ENCODE measurements at regions not wholly inside any gene's neighbourhood (a gene's known extent, or its start where the extent isn't known, plus 50 kb on each side); places are given as distances from the start of the nearest gene placed in this dataset.

GRCh38 chr2:67571785-67572718, 174.9 kb downstream of the ETAA1 start:
- no peak overlapping the region for H3K4me3 ChIP-seq (ENCODE audit: low read depth, poor library complexity, severe bottlenecking)
- TF ChIP-seq CTCF (IDR thresholded peaks at IDR 0.05) (no peak), POLR2A (IDR thresholded peaks at IDR 0.05) (no peak)
- DNase-seq (ENCODE audit: low spot score in 2 of 2) = no peak
- intact Hi-C loops (cut with DNase I; ENCODE audit: low total_unique reads) = no loop called here

GRCh38 chr2:67572721-67573435, 175.7 kb downstream of the ETAA1 start:
- intact Hi-C loops (cut with DNase I; ENCODE audit: low total_unique reads) = no loop called here
- 31 to 53% methylated on average over 3 of the region's 3 CpGs for WGBS, 2 donors
- no peak for DNase-seq (ENCODE audit: low spot score in 2 of 2)

GRCh38 chr2:67574230-67574629, 177.1 kb downstream of the ETAA1 start:
- intact Hi-C loops (cut with DNase I; ENCODE audit: low total_unique reads) = no loop called here
- TF ChIP-seq CTCF (IDR thresholded peaks at IDR 0.05) (no peak), POLR2A (IDR thresholded peaks at IDR 0.05) (no peak)
- 58 to 77% methylated on average over 2 of the region's 2 CpGs for WGBS, 2 donors
- DNase-seq (ENCODE audit: low spot score in 2 of 2) = no peak
- no peak overlapping the region for H3K4me3 ChIP-seq (ENCODE audit: low read depth, poor library complexity, severe bottlenecking)

More at GRCh38 chr2:67572721-67573435, 175.7 kb downstream of the ETAA1 start:
- TF ChIP-seq CTCF (IDR thresholded peaks at IDR 0.05) (no peak), POLR2A (IDR thresholded peaks at IDR 0.05) (no peak)
- no peak overlapping the region for H3K4me3 ChIP-seq (ENCODE audit: low read depth, poor library complexity, severe bottlenecking)

GRCh38 chr2:67576226-67576625, 179.1 kb downstream of the ETAA1 start:
- H3K4me3 ChIP-seq (ENCODE audit: low read depth, poor library complexity, severe bottlenecking) = no peak overlapping the region
- 55 to 62% methylated on average over 2 of the region's 2 CpGs for WGBS, 2 donors
- intact Hi-C loops (cut with DNase I; ENCODE audit: low total_unique reads) = no loop called here
- no peak for DNase-seq (ENCODE audit: low spot score in 2 of 2)
- TF ChIP-seq POLR2A (IDR thresholded peaks at IDR 0.05) = no peak
- no peak for TF ChIP-seq CTCF (IDR thresholded peaks at IDR 0.05)

- TF ChIP-seq POLR2A (IDR thresholded peaks at IDR 0.05) = no peak
- no peak for TF ChIP-seq CTCF (IDR thresholded peaks at IDR 0.05)
- no peak overlapping the region for H3K4me3 ChIP-seq (ENCODE audit: low read depth, poor library complexity, severe bottlenecking)
- intact Hi-C loops (cut with DNase I; ENCODE audit: low total_unique reads) = no loop called here
- DNase-seq (ENCODE audit: low spot score in 2 of 2) = no peak
- 86 to 92% methylated on average over 4 of the region's 4 CpGs for WGBS, 2 donors
These were observed 179.9 kb downstream of the ETAA1 start for GRCh38 chr2:67576991-67577390.

Data from lower leg skin (tissue), 4 donors.